HG03135 (cell line): ENCODE measurements at regions not wholly inside any gene's neighbourhood (a gene's known extent, or its start where the extent isn't known, plus 50 kb on each side); places are given as distances from the start of the nearest gene placed in this dataset.
A peak's percentile ranks its signal among the peaks of the same experiment; 100 is the strongest.

Experiments used
- ATAC-seq: cut with Tn5 transposase; IDR thresholded peaks from one replicate; pipeline ENCODE4 v1.9.1; 2021; ENCODE audit warnings: mild to moderate bottlenecking, moderate library complexity; ENCODE audit not compliant: unreplicated experiment

DNA sequence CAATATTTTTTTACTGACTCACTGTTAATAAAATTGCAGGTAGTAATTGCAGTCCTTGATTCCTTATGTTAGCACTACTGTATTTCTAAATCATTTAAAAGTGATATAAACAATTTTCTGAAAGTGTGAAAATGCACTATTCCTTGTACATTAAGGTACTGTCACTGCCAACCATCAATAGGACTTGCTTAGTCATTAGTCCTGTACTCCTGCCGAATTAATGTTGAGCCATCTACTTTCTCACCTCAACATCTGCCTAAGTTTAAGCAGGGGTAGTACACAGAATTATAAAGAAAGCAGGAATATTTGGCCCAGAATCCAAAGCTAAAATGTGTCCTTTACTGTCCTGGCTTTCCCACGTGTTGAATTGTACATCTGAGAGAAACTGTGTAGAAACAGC is 87.0 kb upstream of the TRPC3 start:
- ATAC-seq: no peak

DNA sequence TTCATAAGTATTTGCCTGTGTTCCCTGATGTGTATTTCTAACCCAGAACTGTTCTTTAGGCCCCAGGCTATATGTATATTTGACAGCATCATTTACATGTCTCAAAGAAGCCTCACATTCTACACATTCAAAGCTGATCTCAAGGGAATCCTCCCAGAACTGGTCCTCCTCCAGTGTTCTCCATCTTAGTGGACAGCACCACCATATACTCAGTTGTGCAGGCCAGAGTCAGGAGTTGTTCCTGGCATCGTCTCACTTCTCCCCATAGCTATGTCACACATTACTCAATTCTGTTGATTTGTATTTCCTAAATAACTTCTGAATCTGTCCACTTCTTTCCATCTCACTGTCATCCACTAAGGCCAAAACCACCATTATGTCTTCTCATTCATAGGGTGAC is 82.8 kb upstream of the TRPC3 start:
- ATAC-seq: no peak

- no peak for ATAC-seq
Measured at GRCh38 chr4:122027203-122027602, 75.3 kb upstream of the TRPC3 start.

DNA sequence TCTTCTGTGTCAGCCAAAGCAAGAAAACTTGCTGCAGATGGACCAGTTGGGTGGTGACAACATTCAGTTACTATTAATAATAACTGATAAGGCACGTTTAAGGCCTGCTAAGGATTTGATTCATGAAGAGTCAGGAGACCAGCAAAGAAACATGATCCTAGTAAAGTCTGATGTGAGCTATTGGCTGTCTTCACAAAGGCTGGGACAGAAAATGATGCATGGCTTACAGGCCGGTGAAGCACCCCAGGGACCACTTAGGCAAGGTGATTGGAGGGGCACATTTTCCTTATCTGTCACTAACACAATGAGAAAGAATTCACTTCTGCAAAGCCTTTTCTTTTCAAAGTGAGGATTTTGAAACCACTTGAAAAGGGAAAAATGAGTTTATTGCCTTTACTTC is 65.4 kb upstream of the TRPC3 start:
- ATAC-seq: no peak

DNA sequence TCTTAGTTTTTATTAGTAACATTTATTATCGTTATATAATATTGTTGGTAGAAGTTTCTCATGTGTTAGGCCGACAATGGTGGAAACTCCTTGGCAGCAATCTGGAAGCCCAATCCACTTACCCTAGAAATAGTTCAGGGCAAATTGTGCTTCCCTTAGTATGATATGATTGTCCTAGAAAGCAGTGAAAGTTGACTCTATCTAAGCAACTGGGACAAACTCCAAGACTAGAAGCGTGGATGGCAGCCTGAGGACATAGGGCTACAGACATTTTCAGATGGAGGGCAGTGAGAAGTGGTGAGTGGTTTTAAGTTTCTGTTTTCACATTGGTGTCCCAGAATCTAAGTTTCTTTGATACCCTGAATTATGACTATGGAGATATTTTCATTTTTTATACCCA is 63.3 kb upstream of the TRPC3 start:
- no peak for ATAC-seq

DNA sequence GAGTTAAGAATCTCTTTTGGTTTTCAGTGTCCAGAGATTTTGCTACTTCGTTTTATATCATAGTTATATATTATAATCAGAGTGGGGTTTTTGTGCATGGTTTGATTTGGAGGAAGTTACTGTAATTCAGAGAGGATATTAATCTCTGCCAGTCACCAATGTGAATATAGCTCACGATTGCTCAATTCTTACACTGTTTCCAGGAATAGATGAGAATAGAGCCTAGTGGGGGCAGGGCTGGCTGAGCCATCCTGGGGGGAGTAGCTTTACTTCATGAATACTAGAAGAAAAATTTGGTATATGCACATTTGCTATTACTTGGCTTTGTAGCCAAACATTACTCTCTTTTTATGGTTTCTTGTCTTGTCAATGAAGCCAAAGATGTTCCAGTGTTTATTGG is 60.9 kb upstream of the TRPC3 start:
- no peak for ATAC-seq

DNA sequence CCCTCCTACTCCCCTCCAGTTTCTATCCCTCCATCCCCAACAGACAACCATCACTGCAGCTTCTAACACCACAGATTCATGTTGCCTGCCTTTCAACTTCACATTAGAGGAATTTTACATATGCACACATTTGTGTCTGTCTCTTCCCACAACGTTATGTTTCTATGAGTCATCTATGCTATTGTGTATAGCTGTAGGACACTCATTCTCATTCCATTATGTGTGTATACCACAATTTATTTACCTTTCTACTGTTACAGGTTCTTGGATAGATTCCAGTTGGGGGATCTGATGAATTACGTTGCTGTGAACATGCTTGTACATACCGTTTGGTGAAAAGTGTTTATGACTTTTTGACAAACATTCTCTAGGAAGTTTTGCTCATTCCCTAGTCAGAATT is 58.8 kb upstream of the TRPC3 start:
- no peak for ATAC-seq

- ATAC-seq: no peak
Measured at GRCh38 chr4:122009524-122009923, 57.7 kb upstream of the TRPC3 start.

DNA sequence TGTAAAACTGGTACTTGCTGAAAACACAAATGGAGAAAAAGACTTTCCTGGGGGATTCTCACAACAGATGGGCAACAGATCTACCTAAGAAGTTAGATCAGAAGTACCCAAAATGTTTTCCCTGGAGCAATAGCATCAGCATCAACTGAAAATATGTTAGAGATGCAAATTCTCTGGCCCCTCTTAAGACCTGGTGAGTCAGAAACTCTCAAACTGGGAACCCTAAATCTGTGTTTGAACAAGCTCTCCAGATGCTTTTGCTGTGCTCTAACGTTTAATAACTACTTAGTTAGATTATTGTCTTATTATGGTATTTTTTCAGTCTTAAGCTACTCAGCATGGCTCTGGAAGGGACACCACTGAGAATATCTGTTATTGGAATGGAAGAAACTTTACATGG is 55.2 kb upstream of the TRPC3 start:
- ATAC-seq: no peak

DNA sequence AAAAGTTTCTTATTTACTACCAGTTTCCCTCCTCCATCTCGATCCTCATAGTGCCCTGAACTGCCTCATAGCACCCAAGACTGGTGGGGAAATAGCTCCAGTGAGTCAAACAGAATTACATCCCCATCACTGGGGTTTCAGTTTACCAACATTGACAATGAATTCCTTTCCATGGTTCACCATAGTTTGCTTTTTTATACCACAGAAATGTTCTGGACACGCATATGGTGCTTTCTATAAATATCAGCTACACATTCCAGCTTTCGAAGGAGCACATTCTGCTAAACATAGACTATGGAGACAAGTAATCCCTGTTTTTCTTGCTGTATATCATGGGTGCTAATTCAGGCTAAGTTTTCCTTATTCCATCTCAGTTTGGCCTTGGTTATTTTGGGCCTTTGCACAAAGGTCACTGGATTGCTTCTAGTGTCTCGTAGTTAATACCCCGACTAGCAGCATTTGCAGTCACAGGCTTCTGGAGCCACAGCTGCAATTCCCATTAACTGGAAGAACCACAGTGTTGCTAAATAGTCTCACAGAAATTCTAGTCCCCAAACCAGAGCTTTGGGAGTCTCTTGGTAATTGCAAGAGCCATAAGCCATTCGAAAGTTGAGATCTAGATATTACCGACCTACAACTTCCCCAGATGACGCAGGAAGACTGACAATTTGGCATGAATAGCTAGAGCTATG is 53.4 kb upstream of the TRPC3 start:
- ATAC-seq: no peak

DNA sequence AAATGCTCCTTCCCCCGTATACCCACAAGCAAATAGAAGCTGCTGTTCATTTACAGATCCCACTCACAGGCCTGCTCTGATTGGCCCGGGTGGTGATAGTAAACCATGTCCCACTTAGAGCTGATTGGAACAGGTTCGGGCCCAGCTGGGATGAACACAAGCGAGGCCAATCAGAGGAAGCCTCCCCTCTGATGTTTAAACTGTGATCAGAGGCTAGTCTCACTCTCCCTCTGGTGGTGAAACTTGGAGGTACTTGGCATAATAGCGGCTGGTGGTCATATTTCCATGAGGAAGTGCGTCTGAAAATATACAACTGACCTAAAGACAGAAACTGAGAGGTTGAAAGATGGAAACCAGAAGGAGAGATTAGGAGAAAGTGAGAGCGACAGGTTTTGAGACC is 51.5 kb upstream of the TRPC3 start:
- ATAC-seq: peak; percentile 87
